Breast epithelium (tissue), 3 donors: ENCODE measurements at regions not wholly inside any gene's neighbourhood (a gene's known extent, or its start where the extent isn't known, plus 50 kb on each side); places are given as distances from the start of the nearest gene placed in this dataset.

Source experiments
- CTCF ChIP-seq, 3 donors: fragments of 450-650 bp; IDR thresholded peaks; one replicate each; pipeline ENCODE4 v1.5.1; 2016 to 2017; ENCODE audit warnings: antibody characterized with exemption in 3 of 3, mild to moderate bottlenecking in 3 of 3, moderate library complexity in 3 of 3
- POLR2AphosphoS5 ChIP-seq, 3 donors: sonication (generic); formaldehyde crosslinking; IDR thresholded peaks; one replicate each; pipeline ENCODE4 v1.6.1; 2017; ENCODE audit warnings: antibody characterized with exemption in 3 of 3

- no peak for TF ChIP-seq CTCF (IDR thresholded peaks at IDR 0.05)
- no peak for TF ChIP-seq POLR2AphosphoS5 (IDR thresholded peaks at IDR 0.05)
These were observed 249.2 kb upstream of the PRDM1 start for GRCh38 chr6:105836889-105837288.
